Aorta (tissue), 5 donors: ENCODE measurements at regions not wholly inside any gene's neighbourhood (a gene's known extent, or its start where the extent isn't known, plus 50 kb on each side); places are given as distances from the start of the nearest gene placed in this dataset.

Source experiments
- ATAC-seq: fragments of 200-7000 bp; cut with Tn5 transposase; one replicate; pipeline ENCODE4 v1.9.1; 2022; ENCODE audit warnings: moderate library complexity; ENCODE audit not compliant: low FRiP score
- DNase-seq, 2 donors: peaks; one replicate each; pipeline ENCODE4 v3.0.0-alpha.2; 2020
- H3K27ac ChIP-seq, 2 donors: one replicate each; pipeline ENCODE4 v1.5.1; 2013; ENCODE audit warnings: low read length in 2 of 2, mild to moderate bottlenecking in 2 of 2, moderate library complexity in 2 of 2, control low read depth in 1 of 2, inconsistent platforms in 1 of 2, low read depth in 1 of 2
- H3K27me3 ChIP-seq, 2 donors: one replicate each; pipeline ENCODE4 v1.6.1; 2013; ENCODE audit warnings: control low read depth in 1 of 2, low read length in 1 of 2, mild to moderate bottlenecking in 1 of 2, moderate library complexity in 1 of 2; ENCODE audit not compliant: insufficient read depth in 2 of 2, control insufficient read depth in 1 of 2
- H3K36me3 ChIP-seq, 2 donors: one replicate each; pipeline ENCODE4 v1.6.1; 2013; ENCODE audit warnings: control low read depth in 1 of 2, low read length in 1 of 2, mild to moderate bottlenecking in 1 of 2; ENCODE audit not compliant: insufficient read depth in 2 of 2, control insufficient read depth in 1 of 2
- H3K4me1 ChIP-seq, 2 donors: one replicate each; pipeline ENCODE4 v1.6.1; 2013; ENCODE audit warnings: low read length in 2 of 2, control low read depth in 1 of 2, mild to moderate bottlenecking in 1 of 2, moderate library complexity in 1 of 2; ENCODE audit not compliant: insufficient read depth in 2 of 2, control insufficient read depth in 1 of 2
- H3K4me3 ChIP-seq, 2 donors: one replicate each; pipeline ENCODE4 v1.5.1; 2013; ENCODE audit warnings: low read length in 2 of 2, control low read depth in 1 of 2, mild to moderate bottlenecking in 1 of 2
- H3K9me3 ChIP-seq: one replicate; pipeline ENCODE4 v1.6.1; 2013; ENCODE audit warnings: mild to moderate bottlenecking, low read length; ENCODE audit not compliant: control insufficient read depth
- WGBS, 2 donors: extraction: QIAGEN DNeasy Blood & Tissue Kit; methylation state at CpG; one replicate each; pipeline ENCODE4 v1.1.7; 2013; 5-methylcytosine and 5-hydroxymethylcytosine counted together
- intact Hi-C, 2 donors: fragments of 100-400 bp; cut with DNase I; formaldehyde crosslinking; loops; one replicate each; pipeline versions ENCODE4 v1.14.2 to v1.15.0; 2022
- donor health status: healthy with polysubstance abuse.
- donor health status: Bipolar disorder and iron deficiency.
- donor health status: DM: no; HTN: no; CAD: no.
- donor health status: DM: no; HTN: no; CAD: no.
- donor health status: DM: yes; HTN: yes; CAD: no.

DNA sequence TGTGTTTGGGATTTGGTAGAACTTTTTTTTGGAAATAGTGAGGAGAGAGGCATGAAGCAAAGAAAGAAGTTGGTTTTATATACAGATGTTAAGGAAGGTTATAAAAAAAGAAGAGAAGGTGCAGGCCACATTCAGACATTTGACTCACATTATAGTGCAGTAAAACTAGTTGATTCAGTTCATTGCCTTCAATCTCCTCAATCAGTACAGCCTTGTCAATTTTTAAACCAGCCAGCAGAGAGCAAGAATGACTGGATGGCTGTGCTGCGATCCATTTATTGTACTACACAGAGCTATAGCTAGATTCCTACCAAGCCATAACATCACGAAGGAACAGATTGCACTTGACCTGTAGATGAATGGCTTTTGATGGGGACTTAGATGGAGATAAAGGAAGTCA, 79.7 kb upstream of the LSM6 start:
- no peaks in the 10 kb centered on the region for H3K9me3 ChIP-seq
- WGBS, 2 donors, result 95% methylated on average over 2 of the region's 2 CpGs
- H3K4me1 ChIP-seq, result peaks cover 0 to 2% of the 10 kb centered on the region in 2 donors
- no peak for ATAC-seq
- no peaks in the 10 kb centered on the region for H3K36me3 ChIP-seq
- intact Hi-C loops, result no loop called here
- H3K4me3 ChIP-seq, result no peak overlapping the region
- H3K27me3 ChIP-seq, result no peaks in the 10 kb centered on the region
- no peak for DNase-seq
- H3K27ac ChIP-seq, result no peak overlapping the region

DNA sequence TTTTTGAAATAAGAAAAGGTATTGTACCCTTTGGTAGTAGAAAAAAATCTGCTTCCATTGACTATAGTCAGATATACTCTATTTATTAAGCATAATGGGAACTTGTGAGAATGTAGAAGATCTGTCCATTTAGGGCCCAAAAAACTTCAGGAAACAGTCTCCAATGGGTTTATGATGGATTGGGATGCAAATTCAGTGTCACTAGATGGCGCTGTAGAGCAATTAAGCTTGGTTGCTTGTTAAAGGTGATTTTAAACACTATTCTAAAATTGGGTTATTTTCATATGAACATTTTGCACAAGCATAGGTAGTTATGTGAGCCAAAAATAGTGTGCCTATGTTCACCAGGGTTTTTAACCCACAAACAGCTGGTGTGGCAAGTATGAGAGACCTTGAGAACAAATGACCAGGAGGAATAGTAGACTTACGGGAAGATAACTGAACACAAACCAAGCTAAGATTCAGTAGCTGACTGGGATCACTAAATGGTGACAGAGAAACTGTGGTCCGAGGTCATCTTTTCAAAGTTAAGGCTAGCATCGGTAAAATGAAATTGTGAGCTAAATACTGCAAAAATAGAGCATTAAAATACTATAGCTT, 80.3 kb upstream of the LSM6 start:
- ATAC-seq (no peak), DNase-seq (no peak)
- Histone ChIP-seq H3K27ac (no peak overlapping the region), H3K27me3 (no peaks in the 10 kb centered on the region), H3K9me3 (no peaks in the 10 kb centered on the region), H3K4me1 (peaks cover 0 to 2% of the 10 kb centered on the region in 2 donors), H3K4me3 (no peak overlapping the region), H3K36me3 (no peaks in the 10 kb centered on the region)
- intact Hi-C loops, result no loop called here
- WGBS, 2 donors, result 57 to 59% methylated on average over 4 of the region's 4 CpGs

DNA sequence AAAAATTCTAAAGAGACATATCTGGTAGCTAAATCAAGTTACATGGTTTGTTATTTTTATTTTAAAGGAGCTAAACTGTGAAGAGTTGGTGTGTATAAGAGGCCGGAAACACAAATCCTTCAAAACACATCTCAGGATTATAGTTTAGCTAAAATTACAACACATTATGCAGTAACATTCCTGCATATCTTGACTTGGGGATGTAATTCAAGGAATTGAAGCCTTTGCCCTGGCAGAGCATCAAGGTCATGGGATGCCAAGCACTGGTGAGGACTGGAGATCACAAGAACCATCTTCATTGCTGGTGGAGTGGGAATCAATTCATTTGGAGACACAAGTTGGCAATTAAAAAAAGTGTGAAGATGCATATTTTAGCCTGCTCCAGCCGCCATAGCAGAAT, 86.8 kb upstream of the LSM6 start:
- Histone ChIP-seq H3K4me3 (no peak overlapping the region), H3K4me1 (no peaks in the 10 kb centered on the region), H3K27ac (no peak overlapping the region), H3K27me3 (no peaks in the 10 kb centered on the region), H3K36me3 (no peaks in the 10 kb centered on the region), H3K9me3 (no peaks in the 10 kb centered on the region)
- DNase-seq (no peak), ATAC-seq (no peak)
- intact Hi-C loops, result no loop called here
- 91 to 96% methylated on average over 2 of the region's 2 CpGs for WGBS, 2 donors

DNA sequence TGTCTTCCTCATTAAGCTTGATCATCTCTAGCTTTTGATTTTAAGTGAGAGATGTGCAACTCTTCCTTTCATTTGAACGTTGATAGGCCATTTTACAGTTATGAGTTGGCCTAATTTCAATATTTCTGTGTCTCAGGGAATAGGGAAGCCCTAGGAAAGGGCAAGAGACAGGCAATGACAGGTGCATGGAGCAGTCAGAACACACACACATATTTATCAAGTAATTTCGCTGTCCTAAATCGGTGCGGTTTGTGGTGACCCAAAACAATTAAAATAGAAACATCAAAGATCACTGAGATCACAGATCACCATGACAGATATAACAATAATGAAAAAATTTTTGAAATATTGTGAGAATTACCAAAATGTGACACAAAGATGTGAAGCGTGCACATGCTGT, 87.7 kb upstream of the LSM6 start:
- DNase-seq (no peak), ATAC-seq (no peak)
- Histone ChIP-seq H3K4me3 (no peak overlapping the region), H3K27me3 (no peaks in the 10 kb centered on the region), H3K4me1 (no peaks in the 10 kb centered on the region), H3K9me3 (no peaks in the 10 kb centered on the region), H3K27ac (no peak overlapping the region), H3K36me3 (no peaks in the 10 kb centered on the region)
- WGBS, 2 donors, result 83 to 86% methylated on average over 5 of the region's 5 CpGs
- intact Hi-C loops, result no loop called here

DNA sequence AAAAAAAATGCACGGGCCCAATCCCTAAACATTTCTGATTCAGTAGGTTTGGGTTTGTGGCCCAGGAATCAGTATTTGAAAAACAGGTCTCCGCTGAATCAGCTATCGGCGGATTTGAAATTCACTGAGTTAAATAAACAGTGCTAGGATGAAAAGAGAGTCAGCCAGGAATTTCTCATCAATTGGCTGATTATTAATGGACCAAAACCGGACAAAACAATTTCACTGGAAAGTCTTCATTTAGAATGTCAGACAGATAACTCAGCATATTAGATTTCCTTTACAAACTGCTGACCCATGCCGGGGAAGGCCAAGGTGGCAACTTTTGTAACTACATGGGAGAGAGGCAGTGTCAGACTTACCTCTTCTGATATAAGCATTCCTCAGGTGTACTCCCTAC, 99.4 kb upstream of the LSM6 start:
- H3K36me3 ChIP-seq, result no peaks in the 10 kb centered on the region
- no peak for ATAC-seq
- H3K27ac ChIP-seq, result no peak overlapping the region
- H3K9me3 ChIP-seq, result no peaks in the 10 kb centered on the region
- H3K4me1 ChIP-seq, result no peaks in the 10 kb centered on the region
- DNase-seq, result no peak
- intact Hi-C loops, result no loop called here
- H3K27me3 ChIP-seq, result no peaks in the 10 kb centered on the region
- 81 to 87% methylated on average over 6 of the region's 6 CpGs for WGBS, 2 donors
- H3K4me3 ChIP-seq, result no peak overlapping the region

DNA sequence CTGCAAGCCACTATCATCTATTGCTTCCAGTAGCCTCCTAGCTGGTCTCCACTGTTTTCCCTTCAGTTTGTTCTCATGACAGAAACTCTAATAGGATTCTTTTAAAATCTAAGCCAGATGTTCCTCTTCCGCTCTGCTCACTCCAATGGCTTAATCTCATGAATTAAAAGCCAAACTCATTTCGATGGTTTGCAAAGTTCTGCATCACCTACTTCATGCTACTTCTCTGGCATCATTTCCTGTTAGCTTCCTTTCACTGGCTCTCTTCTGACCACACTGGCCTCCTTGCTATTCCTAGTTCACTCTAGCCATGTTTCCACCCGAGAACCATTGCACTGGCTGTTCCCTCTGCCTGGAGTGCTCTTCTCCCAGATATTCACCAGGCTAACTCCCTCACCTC, 102.0 kb upstream of the LSM6 start:
- Histone ChIP-seq H3K4me1 (no peaks in the 10 kb centered on the region), H3K4me3 (no peak overlapping the region), H3K27me3 (no peaks in the 10 kb centered on the region), H3K27ac (no peak overlapping the region), H3K9me3 (no peaks in the 10 kb centered on the region), H3K36me3 (no peaks in the 10 kb centered on the region)
- ATAC-seq (no peak), DNase-seq (no peak)
- intact Hi-C loops, result no loop called here
- 70 to 78% methylated on average over 3 of the region's 3 CpGs for WGBS, 2 donors

DNA sequence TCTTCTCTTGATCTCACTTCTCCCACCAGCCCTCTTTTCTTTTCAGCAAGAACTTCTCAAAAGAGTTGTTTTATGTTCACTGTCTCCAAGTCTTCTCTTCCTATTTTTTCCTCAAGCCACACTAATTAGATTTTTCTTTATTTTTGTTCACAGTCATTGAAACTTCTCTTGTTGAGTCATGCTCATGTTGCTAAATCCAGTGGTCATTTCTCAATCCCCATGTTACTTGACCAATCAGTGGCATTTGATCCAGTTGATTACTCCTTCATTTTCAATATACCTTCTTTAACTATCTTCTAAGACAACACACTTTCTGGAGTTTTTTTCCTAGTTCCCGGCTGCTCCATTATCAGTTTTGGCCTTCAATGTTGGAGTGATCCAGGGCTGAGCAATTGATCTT, 103.1 kb upstream of the LSM6 start:
- no peaks in the 10 kb centered on the region for H3K9me3 ChIP-seq
- intact Hi-C loops, result no loop called here
- H3K36me3 ChIP-seq, result no peaks in the 10 kb centered on the region
- ATAC-seq (no peak), DNase-seq (no peak)
- H3K27ac ChIP-seq, result no peak overlapping the region
- H3K4me3 ChIP-seq, result no peak overlapping the region
- no peaks in the 10 kb centered on the region for H3K27me3 ChIP-seq
- 71 to 74% methylated on average over 1 of the region's 1 CpG for WGBS, 2 donors
- H3K4me1 ChIP-seq, result no peaks in the 10 kb centered on the region

DNA sequence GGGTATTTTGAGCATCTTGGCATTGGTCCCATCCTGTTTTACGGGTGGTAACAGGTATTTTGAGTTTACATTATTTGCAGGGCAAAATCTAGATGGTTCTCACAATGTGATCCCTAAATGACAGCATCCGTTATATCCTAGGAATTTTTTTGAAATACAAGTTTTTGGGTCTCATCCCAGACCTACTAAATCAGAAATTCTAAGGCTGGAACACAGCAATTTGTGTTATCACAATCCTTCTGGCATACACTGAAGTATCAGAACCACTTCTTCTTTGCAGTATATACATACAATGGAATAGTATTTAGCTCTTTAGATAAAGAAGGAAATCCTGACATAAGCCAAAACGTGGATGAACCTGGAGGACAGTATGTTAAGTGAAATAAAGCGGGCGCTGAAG, 104.1 kb upstream of the LSM6 start:
- ATAC-seq, result no peak
- Histone ChIP-seq H3K27ac (no peak overlapping the region), H3K27me3 (no peaks in the 10 kb centered on the region), H3K36me3 (no peaks in the 10 kb centered on the region), H3K4me1 (no peaks in the 10 kb centered on the region), H3K4me3 (no peak overlapping the region), H3K9me3 (peaks cover 1% of the 10 kb centered on the region)
- intact Hi-C loops, result no loop called here
- no peak for DNase-seq
- WGBS, 2 donors, result 62 to 63% methylated on average over 5 of the region's 5 CpGs

DNA sequence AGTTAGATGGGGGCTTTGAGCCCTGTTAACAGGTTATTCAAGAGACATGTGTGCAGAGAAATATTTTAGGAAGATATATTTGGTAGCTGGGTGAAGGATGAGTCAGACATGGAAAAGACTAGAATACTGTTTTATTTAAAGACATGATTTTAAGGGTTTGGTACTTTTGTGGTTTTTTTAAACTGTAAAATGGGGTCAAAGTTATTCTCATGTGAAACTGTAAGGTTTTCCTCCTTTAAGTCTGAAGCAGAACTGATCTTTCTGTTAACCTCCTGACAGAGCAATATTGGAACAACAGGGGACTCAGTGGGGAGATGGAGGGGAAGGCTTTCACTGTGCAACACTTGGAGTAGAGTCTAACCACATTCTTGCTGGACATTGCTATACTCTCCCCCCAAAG, 112.4 kb upstream of the LSM6 start:
- H3K9me3 ChIP-seq, result peaks cover 1% of the 10 kb centered on the region
- no peaks in the 10 kb centered on the region for H3K36me3 ChIP-seq
- ATAC-seq (no peak), DNase-seq (no peak)
- intact Hi-C loops, result no loop called here
- no peak overlapping the region for H3K4me3 ChIP-seq
- H3K27ac ChIP-seq, result no peak overlapping the region
- peaks cover 0 to 5% of the 10 kb centered on the region in 2 donors for H3K27me3 ChIP-seq
- H3K4me1 ChIP-seq, result peaks cover 0 to 1% of the 10 kb centered on the region in 2 donors
